ENCODE measurements at regions not wholly inside any gene's neighbourhood (a gene's known extent, or its start where the extent isn't known, plus 50 kb on each side); places are given as distances from the start of the nearest gene placed in this dataset.

DNA sequence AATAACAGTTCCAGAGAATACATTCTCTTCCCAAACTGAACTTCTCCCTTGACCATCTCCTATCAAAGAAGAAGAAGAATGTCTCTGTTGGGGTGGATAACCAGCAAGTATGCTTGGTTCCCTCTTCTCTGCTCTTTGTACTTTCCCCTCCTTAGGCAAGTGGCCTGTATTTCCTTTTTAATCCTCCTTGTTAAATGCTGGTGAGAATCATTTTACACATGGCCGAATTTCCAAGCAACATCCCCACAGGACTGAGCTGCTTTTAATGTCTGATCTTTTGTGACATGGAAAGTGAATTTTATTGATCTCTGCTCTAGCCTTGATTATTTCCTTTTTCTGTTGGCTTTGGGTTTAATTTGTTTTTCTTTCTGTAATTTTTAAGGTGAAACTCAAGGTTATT lies 336.7 kb downstream of the DUSP10 start:
- ChIA-PET POLR2A (no interaction called here), CTCF (interaction anchor here (0.6 kb wide), 1 partner anchor 296 kb away, joined by 5 read pairs; no protein-coding TSS in a partner anchor)
- Histone ChIP-seq H3K36me3 (ENCODE audit: control insufficient read depth, insufficient read depth, low read length) (no peaks in the 10 kb centered on the region), H3K27me3 (ENCODE audit: control insufficient read depth, insufficient read depth, low read length) (peaks cover 3% of the 10 kb centered on the region; the same call in 1 of the 2 replicates), H3K4me3 (ENCODE audit: low read depth, low read length) (no peak overlapping the region)
- no peak for DNase-seq (ENCODE audit: low read depth)
- TF ChIP-seq, protein P1, sequence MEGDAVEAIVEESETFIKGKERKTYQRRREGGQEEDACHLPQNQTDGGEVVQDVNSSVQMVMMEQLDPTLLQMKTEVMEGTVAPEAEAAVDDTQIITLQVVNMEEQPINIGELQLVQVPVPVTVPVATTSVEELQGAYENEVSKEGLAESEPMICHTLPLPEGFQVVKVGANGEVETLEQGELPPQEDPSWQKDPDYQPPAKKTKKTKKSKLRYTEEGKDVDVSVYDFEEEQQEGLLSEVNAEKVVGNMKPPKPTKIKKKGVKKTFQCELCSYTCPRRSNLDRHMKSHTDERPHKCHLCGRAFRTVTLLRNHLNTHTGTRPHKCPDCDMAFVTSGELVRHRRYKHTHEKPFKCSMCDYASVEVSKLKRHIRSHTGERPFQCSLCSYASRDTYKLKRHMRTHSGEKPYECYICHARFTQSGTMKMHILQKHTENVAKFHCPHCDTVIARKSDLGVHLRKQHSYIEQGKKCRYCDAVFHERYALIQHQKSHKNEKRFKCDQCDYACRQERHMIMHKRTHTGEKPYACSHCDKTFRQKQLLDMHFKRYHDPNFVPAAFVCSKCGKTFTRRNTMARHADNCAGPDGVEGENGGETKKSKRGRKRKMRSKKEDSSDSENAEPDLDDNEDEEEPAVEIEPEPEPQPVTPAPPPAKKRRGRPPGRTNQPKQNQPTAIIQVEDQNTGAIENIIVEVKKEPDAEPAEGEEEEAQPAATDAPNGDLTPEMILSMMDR (IDR thresholded peaks at IDR 0.05; ENCODE audit: insufficient read depth, low read depth, low read length) = no peak

DNA sequence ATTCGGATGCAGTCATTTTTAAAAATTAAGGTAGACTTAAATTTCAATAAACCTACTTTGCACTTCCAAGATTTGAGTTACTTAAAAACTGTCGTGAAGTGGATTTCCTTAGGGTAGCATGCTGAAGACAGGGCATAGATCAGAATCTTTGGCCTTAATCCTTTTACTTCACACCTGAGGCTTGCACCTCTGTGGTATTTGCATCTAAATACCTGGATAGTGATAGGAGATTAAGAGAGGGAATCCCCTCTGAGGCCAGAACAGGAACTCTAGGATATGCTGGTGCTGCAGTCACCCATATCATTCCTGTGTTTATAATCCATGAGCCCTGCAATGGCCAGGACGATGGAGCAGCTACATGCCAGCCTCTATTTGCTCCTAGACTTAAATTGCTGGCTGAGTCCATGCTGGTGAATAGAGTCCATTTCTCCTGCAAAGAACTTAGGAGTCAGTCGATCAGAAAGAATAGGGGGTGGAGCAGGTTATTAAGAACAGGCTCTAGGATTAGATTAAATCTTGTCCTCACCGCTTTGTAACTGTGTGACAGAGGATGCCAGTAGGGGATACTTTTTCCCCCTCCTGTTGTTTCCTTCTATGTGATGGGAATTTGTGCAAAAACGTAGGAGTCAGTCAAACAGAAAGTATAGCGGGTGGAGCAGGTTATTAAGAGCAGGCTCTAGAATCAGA lies 333.6 kb downstream of the DUSP10 start:
- no peaks in the 10 kb centered on the region for H3K36me3 ChIP-seq (ENCODE audit: control insufficient read depth, insufficient read depth, low read length)
- POLR2A ChIA-PET = no interaction called here
- no peak overlapping the region for H3K4me3 ChIP-seq (ENCODE audit: low read depth, low read length)
- DNase-seq (ENCODE audit: low read depth) = no peak
- TF ChIP-seq, protein P1 (IDR thresholded peaks at IDR 0.05; ENCODE audit: insufficient read depth, low read depth, low read length) = no peak
- CTCF ChIA-PET = no interaction called here
- peaks cover 3% of the 10 kb centered on the region; the same call in 1 of the 2 replicates for H3K27me3 ChIP-seq (ENCODE audit: control insufficient read depth, insufficient read depth, low read length)

DNA sequence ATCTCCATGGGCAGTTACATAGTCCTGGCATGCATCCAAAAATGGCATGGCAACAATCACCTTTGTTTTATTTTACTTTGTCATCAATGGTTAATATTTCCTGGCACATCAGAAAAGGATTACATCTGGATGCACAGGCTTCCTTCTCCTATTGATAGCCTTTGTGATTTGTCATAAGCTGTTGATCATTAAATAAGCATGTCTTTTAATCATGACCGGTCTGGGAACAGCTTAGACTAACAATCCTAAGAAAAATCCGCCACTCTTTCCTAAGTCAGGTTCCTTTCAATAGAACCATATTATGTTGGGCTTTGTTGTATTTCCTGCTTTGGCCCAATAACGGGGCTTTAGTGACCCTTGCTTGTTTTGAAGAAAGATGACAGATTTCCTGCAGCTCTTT lies 330.6 kb downstream of the DUSP10 start:
- no peak overlapping the region for H3K4me3 ChIP-seq (ENCODE audit: low read depth, low read length)
- peaks cover 3% of the 10 kb centered on the region; the same call in 1 of the 2 replicates for H3K27me3 ChIP-seq (ENCODE audit: control insufficient read depth, insufficient read depth, low read length)
- ChIA-PET CTCF (interaction anchor here (0.7 to 1.6 kb wide), 2 partner anchors 178 to 313 kb away, joined by 3 read pairs; no protein-coding TSS in a partner anchor), POLR2A (no interaction called here)
- no peak for DNase-seq (ENCODE audit: low read depth)
- no peaks in the 10 kb centered on the region for H3K36me3 ChIP-seq (ENCODE audit: control insufficient read depth, insufficient read depth, low read length)
- TF ChIP-seq, protein P1 (IDR thresholded peaks at IDR 0.05; ENCODE audit: insufficient read depth, low read depth, low read length) = no peak

DNA sequence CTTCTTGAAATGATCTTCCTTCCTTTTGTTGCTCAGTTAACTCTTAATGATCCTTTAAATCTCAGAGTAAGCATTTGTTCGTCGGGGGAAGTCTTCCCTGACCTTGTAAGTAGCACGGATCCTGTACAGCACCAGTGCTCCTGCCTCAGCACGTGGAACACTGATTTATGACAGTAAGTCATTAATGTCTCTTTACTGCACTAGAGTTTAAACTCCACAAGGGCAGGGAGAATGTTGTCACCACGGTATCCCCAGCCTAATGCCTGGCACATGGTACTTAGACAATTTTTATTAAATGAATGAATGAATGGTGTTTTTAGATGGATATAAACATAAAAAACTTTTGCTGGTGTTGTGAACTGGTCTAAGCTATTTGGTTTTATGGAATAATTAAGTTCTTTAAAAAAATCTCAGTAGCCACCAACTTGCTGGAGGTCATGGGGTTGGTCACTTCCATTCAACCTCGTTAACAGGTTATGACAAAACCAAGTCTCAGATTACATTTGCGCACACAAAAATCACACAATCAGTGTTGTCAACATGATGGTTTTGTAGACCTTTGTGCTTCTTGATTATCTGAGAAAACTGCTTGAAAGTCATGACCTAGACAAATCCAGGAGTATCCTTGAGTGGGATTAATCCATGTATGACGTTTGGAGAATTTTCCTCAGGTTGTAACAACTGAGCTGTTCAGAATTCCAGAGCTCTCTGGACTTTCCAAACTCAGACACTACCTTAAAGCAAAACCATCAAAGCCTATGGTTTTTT lies 326.9 kb downstream of the DUSP10 start:
- no peak overlapping the region for H3K4me3 ChIP-seq (ENCODE audit: low read depth, low read length)
- ChIA-PET POLR2A (no interaction called here), CTCF (interaction anchor here (0.6 to 1.2 kb wide), 3 partner anchors 16 to 450 kb away, joined by 3 to 4 read pairs (median 4); no protein-coding TSS in a partner anchor)
- TF ChIP-seq, protein P1 (IDR thresholded peaks at IDR 0.05; ENCODE audit: insufficient read depth, low read depth, low read length) = no peak
- no peak for DNase-seq (ENCODE audit: low read depth)
- H3K36me3 ChIP-seq (ENCODE audit: control insufficient read depth, insufficient read depth, low read length) = no peaks in the 10 kb centered on the region
- no peaks in the 10 kb centered on the region for H3K27me3 ChIP-seq (ENCODE audit: control insufficient read depth, insufficient read depth, low read length)

DNA sequence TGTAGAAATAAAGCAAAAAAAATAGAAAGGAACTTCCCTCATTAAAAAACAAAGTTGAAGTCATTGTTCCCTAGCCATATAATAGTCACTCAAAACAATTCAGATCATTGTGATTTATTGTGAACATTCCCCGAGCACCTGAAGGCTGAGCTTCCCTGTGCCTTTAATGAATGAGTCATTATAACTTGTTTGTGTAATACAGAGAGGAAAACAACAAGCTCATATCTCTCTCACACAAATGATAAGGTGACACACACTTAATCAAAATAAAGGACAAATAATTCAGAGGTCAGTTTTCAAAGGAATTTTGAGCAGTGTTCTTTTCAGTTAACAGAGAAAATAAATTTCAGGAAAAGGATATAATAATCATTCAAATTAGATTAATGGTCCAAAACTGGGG lies 326.2 kb downstream of the DUSP10 start:
- TF ChIP-seq, protein P1 (IDR thresholded peaks at IDR 0.05; ENCODE audit: insufficient read depth, low read depth, low read length) = no peak
- Histone ChIP-seq H3K4me3 (ENCODE audit: low read depth, low read length) (no peak overlapping the region), H3K36me3 (ENCODE audit: control insufficient read depth, insufficient read depth, low read length) (no peaks in the 10 kb centered on the region), H3K27me3 (ENCODE audit: control insufficient read depth, insufficient read depth, low read length) (no peaks in the 10 kb centered on the region)
- POLR2A ChIA-PET = no interaction called here
- CTCF ChIA-PET = interaction anchor here (1.1 to 1.2 kb wide), 2 partner anchors 16 to 152 kb away, joined by 3 to 4 read pairs; no protein-coding TSS in a partner anchor
- no peak for DNase-seq (ENCODE audit: low read depth)

Measured in BJ (cell line).